GM12892 (cell line): ENCODE measurements at regions not wholly inside any gene's neighbourhood (a gene's known extent, or its start where the extent isn't known, plus 50 kb on each side); places are given as distances from the start of the nearest gene placed in this dataset.
"Not testable (repeated sequence)": the region's sequence is repeated elsewhere in the genome, so short reads cannot be mapped to it uniquely, and the experiment has no call there.

ENCODE experiments used
- POLR2A ChIP-seq: IDR thresholded peaks from 2 replicates; pipeline ENCODE4 v1.6.1; 2011; ENCODE audit warnings: low read depth, low read length, control low read depth
- POLR2AphosphoS5 ChIP-seq: IDR thresholded peaks from 2 replicates; pipeline ENCODE4 v1.6.1; 2011; ENCODE audit warnings: low read depth, low read length, control low read depth
- TAF1 ChIP-seq: IDR thresholded peaks from 2 replicates; pipeline ENCODE4 v1.6.1; 2011; ENCODE audit warnings: low read depth, mild to moderate bottlenecking, control low read depth, low read length, borderline replicate concordance

GRCh38 chr2:84221102-84221501, 238.0 kb downstream of the SUCLG1 start:
- TF ChIP-seq TAF1, POLR2A, POLR2AphosphoS5: not testable (repeated sequence)
